Fibroblast of mammary gland (primary cell): ENCODE measurements at regions not wholly inside any gene's neighbourhood (a gene's known extent, or its start where the extent isn't known, plus 50 kb on each side); places are given as distances from the start of the nearest gene placed in this dataset.

Experiments
- DNase-seq: peaks from one replicate; pipeline ENCODE4 v3.0.0-alpha.2; 2010; ENCODE audit warnings: low read depth
- H3K4me3 ChIP-seq: 2 replicates; pipeline ENCODE4 v1.5.1; 2011; ENCODE audit warnings: low read depth, mild to moderate bottlenecking, low read length, moderate library complexity; ENCODE audit not compliant: control insufficient read depth
- CTCF ChIP-seq: conservative IDR thresholded peaks from 2 replicates; pipeline ENCODE4 v1.5.1; 2011; ENCODE audit warnings: low read depth, low read length, inconsistent platforms; ENCODE audit not compliant: control insufficient read depth, insufficient read depth

- DNase-seq, result no peak
- TF ChIP-seq CTCF, result no peak
- no peak overlapping the region for H3K4me3 ChIP-seq
Measured at GRCh38 chr4:106425576-106425975, 57.0 kb upstream of the GIMD1 start.

GRCh38 chr4:106424426-106424825 is 55.8 kb upstream of the GIMD1 start:
- no peak for TF ChIP-seq CTCF
- DNase-seq, result no peak
- H3K4me3 ChIP-seq, result no peak overlapping the region

DNA sequence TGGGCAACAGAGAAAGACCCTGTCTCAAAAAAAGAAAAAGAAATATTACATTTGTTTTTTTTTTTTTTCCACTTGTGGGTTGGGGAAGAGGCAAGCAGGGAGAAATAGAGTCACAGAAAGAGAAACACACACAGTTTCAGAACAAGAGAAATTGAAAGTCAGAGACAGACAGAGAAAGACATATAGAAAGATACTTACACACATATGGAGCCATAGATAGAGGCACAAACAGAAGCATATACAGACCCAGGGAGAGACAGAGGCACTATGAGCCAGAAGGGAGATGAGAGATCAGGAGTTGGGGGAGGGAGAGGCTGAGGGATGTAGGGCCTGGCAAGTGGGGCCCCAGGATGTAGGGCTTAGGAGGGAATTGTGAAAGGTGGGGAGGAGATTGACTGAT is 55.2 kb upstream of the GIMD1 start:
- no peak for TF ChIP-seq CTCF
- no peak overlapping the region for H3K4me3 ChIP-seq

DNA sequence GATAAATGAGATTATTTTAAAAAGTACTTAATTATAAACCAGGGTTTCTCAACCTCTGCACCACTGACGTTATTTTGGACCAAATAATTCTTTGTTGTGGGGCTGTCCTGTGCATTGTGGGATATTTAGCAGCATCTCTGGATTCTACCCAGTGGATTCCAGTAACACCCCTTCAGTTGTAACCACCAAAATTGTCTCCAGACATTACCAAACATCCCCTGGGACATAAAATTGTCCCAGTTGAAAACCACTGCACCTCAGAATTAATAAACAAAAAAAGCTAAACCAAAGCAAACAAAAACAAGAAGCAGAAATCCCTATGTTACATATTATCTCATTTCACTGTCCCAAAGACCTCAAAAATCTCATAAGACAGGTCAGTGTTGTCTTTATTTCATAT is 54.2 kb upstream of the GIMD1 start:
- DNase-seq, result no peak
- no peak for TF ChIP-seq CTCF
- H3K4me3 ChIP-seq, result no peak overlapping the region

More for the DNA sequence above, 55.2 kb upstream of the GIMD1 start:
- no peak for DNase-seq

DNA sequence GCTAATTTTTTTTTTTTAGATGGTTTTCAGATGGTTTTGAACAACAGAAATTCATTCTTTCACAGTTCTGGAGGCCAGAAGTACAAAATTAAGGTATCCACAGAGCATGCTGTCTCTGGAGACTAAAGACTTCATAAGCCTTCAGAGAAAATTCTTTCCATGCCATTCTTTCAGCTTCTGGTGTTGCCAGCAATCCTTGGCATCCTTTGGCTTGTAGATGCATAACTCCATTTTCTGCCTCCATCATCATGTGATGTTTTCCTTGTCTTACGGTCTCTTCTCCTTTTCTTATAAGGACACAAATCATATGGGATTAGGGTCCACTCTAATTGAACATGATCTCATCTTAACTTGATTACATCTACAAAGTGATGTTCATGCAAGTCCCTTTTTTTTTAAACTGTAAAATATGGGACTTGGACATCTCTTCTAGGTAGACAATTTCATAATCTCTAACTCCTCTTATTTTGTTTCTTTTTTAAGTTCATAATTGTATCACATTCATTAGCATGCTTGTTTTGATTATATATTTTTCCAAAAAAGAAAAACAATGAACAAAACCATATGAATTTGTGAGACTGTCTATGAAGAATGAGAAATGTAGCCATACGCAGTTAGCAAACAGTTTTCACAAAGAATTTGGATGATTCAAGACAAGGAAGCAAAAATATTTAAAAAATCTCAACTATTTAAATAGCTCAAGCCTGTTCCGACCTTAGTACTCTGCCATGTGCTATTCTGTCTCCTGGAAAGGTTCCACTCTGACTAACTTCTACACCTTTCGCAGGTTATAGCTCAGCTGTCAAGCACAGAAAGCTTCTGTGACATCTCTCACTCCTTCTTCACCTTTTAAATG is 53.1 kb upstream of the GIMD1 start:
- TF ChIP-seq CTCF, result no peak
- H3K4me3 ChIP-seq, result no peak overlapping the region
- no peak for DNase-seq

DNA sequence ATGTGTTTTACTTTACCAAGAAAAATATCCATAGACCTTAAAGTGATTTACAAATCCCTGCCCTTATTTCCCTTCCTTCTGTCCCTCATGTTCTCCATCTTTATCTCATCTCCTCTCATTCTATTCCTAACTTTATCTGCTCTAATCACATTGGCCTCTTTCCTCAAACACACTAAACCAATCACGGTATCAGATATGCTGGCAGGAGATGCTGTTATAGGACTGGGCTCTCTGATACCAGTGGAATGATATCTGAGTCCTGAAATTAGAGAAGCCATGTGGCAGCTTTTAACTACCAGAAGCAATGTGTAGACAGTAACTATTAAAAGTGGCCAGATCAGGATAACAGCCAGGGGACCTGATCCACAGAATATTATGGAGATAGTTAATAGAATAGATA is 49.9 kb upstream of the GIMD1 start:
- no peak overlapping the region for H3K4me3 ChIP-seq
- no peak for DNase-seq
- TF ChIP-seq CTCF, result no peak
